Kidney (tissue), 13 donors: ENCODE measurements at regions not wholly inside any gene's neighbourhood (a gene's known extent, or its start where the extent isn't known, plus 50 kb on each side); places are given as distances from the start of the nearest gene placed in this dataset.

Source experiments
- DNase-seq, 5 donors: peaks; one replicate each; pipeline ENCODE4 v3.0.0-alpha.2; 2013 to 2020
- FAIRE-seq: peaks from 2 replicates; lab custom pipeline; 2012; peaks lifted over from hg19 to GRCh38; lab: Jason Lieb, UNC
- H3K27ac ChIP-seq, 2 donors: one replicate each; pipeline ENCODE4 v1.7.0; 2013; ENCODE audit warnings: low read depth in 2 of 2, low read length in 2 of 2, inconsistent platforms in 1 of 2
- H3K27me3 ChIP-seq: one replicate; pipeline ENCODE4 v1.7.1; 2013; ENCODE audit warnings: low read length, inconsistent platforms; ENCODE audit not compliant: control insufficient read depth, insufficient read depth
- H3K36me3 ChIP-seq, 3 donors: one replicate each; pipeline versions ENCODE4 v1.7.0 to v1.7.1; 2013; ENCODE audit warnings: low read length in 3 of 3, control low read depth in 1 of 3, inconsistent platforms in 1 of 3; ENCODE audit not compliant: insufficient read depth in 3 of 3, control insufficient read depth in 2 of 3
- H3K4me1 ChIP-seq, 3 donors: one replicate each; pipeline versions ENCODE4 v1.7.0 to v1.7.1; 2013; ENCODE audit warnings: low read length in 3 of 3, inconsistent platforms in 1 of 3, low read depth in 1 of 3; ENCODE audit not compliant: control insufficient read depth in 2 of 3, insufficient read depth in 2 of 3
- H3K4me3 ChIP-seq, 3 donors: one replicate each; pipeline versions ENCODE4 v1.7.0 to v1.8.1; 2013; ENCODE audit warnings: low read length in 3 of 3, control low read depth in 1 of 3, inconsistent platforms in 1 of 3
- H3K9ac ChIP-seq, 3 donors: one replicate each; pipeline versions ENCODE4 v1.7.0 to v1.7.1; 2013; ENCODE audit warnings: low read length in 3 of 3, control low read depth in 1 of 3, inconsistent platforms in 1 of 3
- H3K9me3 ChIP-seq, 3 donors: one replicate each; pipeline versions ENCODE4 v1.7.0 to v1.7.1; 2013; ENCODE audit warnings: low read length in 3 of 3, control low read depth in 1 of 3, inconsistent platforms in 1 of 3; ENCODE audit not compliant: control insufficient read depth in 2 of 3, insufficient read depth in 1 of 3
- CTCF ChIP-seq: IDR thresholded peaks from 3 replicates; pipeline ENCODE4 v1.5.1; 2012; ENCODE audit warnings: mild to moderate bottlenecking, moderate library complexity, borderline replicate concordance; ENCODE audit not compliant: insufficient read depth; ENCODE audit errors: extremely low read depth
- intact Hi-C: fragments of 100-400 bp; cut with DNase I; formaldehyde crosslinking; loops from one replicate; pipeline ENCODE4 v1.11.1; 2022
- donor health status: control.
- donor health status: control.
- donor health status: control.
- donor health status: control.
- donor health status: control.
- donor health status: DM: yes; HTN: yes; CAD: no.
- donor health status: Normal renal cell carcinoma (clear cell type).

- H3K9me3 ChIP-seq: no peaks in the 10 kb centered on the region
- FAIRE-seq: no peak
- intact Hi-C loops: no loop called here
- H3K27ac ChIP-seq: no peak overlapping the region
- no peaks in the 10 kb centered on the region for H3K27me3 ChIP-seq
- no peak overlapping the region for H3K4me3 ChIP-seq
- peak in 4 of 5 donors; percentile 20 to 66 (median 40) for DNase-seq
- TF ChIP-seq CTCF: no peak
- no peaks in the 10 kb centered on the region for H3K4me1 ChIP-seq
- no peaks in the 10 kb centered on the region for H3K36me3 ChIP-seq
- no peak overlapping the region for H3K9ac ChIP-seq
These were observed 200.2 kb upstream of the EYA4 start for GRCh38 chr6:133040803-133041419.

GRCh38 chr6:133042550-133043120 is 198.5 kb upstream of the EYA4 start:
- Histone ChIP-seq H3K36me3 (no peaks in the 10 kb centered on the region), H3K9ac (no peak overlapping the region), H3K9me3 (no peaks in the 10 kb centered on the region), H3K27me3 (no peaks in the 10 kb centered on the region), H3K4me1 (no peaks in the 10 kb centered on the region), H3K27ac (no peak overlapping the region), H3K4me3 (no peak overlapping the region)
- no peak for TF ChIP-seq CTCF
- intact Hi-C loops: no loop called here
- DNase-seq (no peak), FAIRE-seq (peak; percentile 25)

GRCh38 chr6:133046576-133046975 is 194.6 kb upstream of the EYA4 start:
- no peaks in the 10 kb centered on the region for H3K4me1 ChIP-seq
- FAIRE-seq: no peak
- TF ChIP-seq CTCF: no peak
- no peak for DNase-seq
- H3K27ac ChIP-seq: no peak overlapping the region
- intact Hi-C loops: no loop called here
- no peak overlapping the region for H3K9ac ChIP-seq
- no peak overlapping the region for H3K4me3 ChIP-seq
- no peaks in the 10 kb centered on the region for H3K9me3 ChIP-seq
- H3K36me3 ChIP-seq: no peaks in the 10 kb centered on the region
- H3K27me3 ChIP-seq: no peaks in the 10 kb centered on the region
